ENCODE measurements at regions not wholly inside any gene's neighbourhood (a gene's known extent, or its start where the extent isn't known, plus 50 kb on each side); places are given as distances from the start of the nearest gene placed in this dataset.
A peak's percentile ranks its signal among the peaks of the same experiment; 100 is the strongest.

DNA sequence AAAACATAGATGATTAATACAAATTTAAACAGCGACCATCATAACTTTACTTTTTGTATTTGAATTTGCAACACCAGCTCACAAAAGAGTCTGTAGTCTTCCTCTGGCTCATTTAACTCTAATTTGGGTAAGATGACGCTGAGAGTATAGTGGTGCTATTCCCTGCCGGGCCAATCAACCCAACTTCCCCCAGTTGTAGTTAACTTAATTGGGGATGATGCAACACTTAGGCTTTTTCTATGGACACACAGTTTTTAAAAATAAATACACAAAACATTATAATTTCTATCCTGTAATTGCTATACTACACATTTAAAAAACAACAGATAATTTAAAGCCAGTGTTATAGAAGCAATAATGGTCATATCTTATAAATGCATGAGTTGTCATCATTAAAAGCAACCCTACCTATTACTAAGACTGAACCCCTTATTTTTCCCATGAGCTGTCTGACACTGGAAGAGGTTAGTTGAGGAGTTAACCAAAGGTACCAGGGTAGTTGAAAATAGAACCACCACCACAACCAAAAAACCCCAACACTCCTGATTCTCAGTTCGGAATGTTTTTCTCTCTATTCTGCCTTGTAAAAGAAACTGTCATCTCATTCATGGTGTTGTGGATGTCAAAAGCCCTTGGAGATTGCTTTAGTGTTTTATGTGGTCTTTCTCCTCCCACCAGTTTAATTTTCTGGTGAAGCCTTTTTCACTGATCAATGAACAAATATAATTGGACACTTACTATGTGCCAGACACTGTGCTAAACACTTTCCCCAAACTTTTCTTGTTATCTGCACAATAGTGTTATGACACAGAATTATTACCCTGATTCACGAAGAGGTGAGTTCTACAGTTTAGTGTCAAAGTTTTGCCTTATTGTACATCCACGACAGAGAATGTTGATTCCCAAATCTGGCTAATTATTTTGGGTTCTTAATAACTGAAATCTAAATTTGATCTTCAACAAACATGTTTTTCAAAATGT lies 61.5 kb upstream of the RAPGEF2 start:
- DNase-seq = no peak

DNA sequence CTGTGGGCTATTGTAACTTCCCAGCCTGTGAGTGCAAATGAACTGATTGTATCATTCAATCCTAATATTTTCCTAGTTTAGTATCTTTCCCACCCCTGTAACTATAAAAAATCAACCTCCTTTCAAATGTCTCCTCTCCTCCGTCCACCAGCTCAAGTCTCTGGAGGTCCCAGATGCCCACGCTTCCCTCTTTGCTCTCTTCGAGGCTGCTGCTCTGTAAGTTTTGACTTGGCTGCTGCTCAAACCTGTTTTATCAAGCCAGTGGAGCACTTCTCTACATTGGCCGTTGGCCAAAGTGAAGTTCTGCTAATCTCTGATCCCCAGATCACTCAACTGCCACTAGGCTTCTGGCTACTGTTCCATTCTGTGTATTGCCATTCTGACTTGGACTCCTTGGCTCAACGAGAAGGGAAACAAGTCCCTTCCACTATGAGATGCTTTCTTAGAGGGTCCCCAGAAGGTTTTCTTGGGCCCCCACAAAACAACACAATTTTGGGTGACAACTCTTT lies 60.7 kb upstream of the RAPGEF2 start:
- DNase-seq = peak; percentile 21

GRCh38 chr4:159042868-159043267 lies 60.0 kb upstream of the RAPGEF2 start:
- no peak for DNase-seq

DNA sequence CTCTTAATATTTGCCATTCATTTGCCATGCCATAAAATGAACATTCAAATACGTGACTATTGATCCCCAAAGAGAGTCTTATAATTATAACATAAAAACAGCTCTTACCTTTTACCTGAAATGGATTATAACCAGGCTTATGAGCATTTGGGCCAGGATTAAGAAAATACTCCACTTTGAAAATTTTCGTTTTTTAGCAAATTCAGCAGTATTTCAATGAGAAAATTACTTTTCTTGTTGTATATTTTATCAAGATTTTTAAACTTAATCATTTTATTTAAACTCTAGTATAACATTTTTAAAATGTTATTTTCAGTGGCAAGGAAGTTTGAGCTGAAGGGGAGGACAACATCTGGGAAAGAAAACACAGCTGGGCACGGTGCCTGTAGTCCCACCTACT lies 59.0 kb upstream of the RAPGEF2 start:
- DNase-seq = no peak

GRCh38 chr4:159045321-159045720 lies 57.6 kb upstream of the RAPGEF2 start:
- DNase-seq = no peak

DNA sequence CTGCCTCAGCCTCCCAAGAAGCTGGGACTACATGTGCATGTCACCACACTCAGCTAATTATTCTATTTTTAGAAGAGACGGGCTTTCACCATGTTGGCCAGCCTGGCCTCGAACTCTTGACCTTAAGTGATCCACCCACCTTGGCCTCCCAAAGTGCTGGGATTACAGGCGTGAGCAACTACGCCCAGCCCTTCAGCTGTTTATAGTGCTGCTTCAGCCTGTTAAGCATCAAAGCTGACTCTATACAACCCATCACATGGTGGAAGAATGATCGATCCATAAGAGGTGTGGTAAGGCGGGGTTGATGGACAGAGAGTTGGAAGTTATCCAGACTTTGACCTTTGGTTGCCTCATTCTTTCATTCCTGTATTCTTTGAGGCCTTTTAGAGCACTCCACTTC lies 56.2 kb upstream of the RAPGEF2 start:
- no peak for DNase-seq

- DNase-seq = no peak
These were observed 55.3 kb upstream of the RAPGEF2 start for GRCh38 chr4:159047478-159048165.

DNA sequence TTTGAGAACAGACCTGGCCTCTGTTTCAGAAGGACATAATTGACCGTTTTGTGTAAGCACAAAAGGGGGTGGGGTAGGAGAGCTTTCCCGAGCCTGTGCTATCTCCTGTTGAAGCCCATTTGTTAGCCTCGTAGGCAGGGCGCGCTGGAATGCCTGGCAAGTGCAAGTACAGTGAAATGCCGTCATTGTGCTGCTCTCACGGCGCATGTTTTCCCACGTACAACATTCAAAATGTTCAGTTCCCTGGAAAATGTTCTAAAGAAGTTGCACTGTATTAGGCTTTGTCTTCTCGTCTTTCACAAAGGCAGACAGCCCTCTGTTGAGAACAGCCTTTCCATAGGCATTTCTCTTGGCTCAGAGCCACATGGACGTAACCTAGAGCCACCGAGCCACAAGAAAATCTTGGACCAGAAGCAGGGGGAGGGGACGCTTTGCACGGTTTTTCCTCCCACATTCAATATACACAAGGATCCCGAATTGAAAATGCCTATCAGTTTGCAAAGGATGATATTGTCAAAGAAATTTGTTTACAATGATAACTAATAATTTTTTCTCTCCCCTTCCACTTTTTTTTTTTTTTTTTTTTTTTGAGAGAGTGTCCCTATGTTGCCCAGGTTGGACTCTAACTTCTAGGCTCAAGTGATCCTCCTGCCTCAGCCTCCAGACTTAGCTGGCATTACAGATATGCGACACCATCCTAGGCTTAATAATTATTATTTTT lies 54.6 kb upstream of the RAPGEF2 start:
- peak; percentile 87 for DNase-seq

DNA sequence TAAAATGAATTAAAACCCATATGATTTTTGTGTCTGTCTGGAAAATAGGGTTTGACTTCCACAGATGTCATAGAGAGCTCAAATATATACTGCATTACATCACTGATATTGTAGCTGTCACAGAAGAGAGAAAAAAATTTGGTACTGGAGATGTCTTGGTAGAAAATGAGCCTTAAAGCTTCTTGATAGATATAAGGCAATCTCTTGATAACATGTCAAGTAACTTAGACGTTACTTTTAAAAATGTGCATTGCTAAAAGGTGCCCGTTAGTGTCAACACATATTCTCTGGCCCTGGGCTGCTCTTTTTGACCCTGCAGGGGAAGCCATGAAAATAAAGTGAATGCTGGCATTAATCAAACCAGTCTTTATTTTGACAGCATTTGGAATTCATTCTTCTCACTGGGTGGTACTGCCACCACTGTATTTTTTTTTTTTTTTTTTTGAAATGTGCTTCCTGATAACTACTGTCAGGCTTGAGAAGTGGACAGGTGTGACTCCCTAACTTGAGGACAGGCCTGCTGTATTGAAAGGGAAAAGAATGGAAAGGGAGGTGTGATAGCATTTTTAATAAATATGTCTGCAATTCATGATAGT lies 53.0 kb upstream of the RAPGEF2 start:
- DNase-seq = no peak

- DNase-seq = no peak
These were observed 51.4 kb upstream of the RAPGEF2 start for GRCh38 chr4:159051245-159052071.

- DNase-seq = no peak
These were observed 50.6 kb upstream of the RAPGEF2 start for GRCh38 chr4:159052315-159052714.
